Smooth muscle cell (in vitro differentiated cells): ENCODE measurements at regions not wholly inside any gene's neighbourhood (a gene's known extent, or its start where the extent isn't known, plus 50 kb on each side); places are given as distances from the start of the nearest gene placed in this dataset.

Experiments used
- DNase-seq: peaks from one replicate; lab custom pipeline; 2025; ENCODE audit not compliant: unreplicated experiment; lab: John Stamatoyannopoulos, UW
- H2AFZ ChIP-seq: fragments of 200-600 bp; sonication (generic); 2 replicates; pipeline ENCODE4 v1.6.0; 2016; ENCODE audit warnings: antibody characterized with exemption, low read depth, mild to moderate bottlenecking
- H3F3A ChIP-seq: fragments of 200-600 bp; sonication (generic); 2 replicates; pipeline ENCODE4 v1.6.0; 2017; ENCODE audit warnings: antibody characterized with exemption, low read depth
- H3K27ac ChIP-seq: fragments of 200-600 bp; sonication (generic); 2 replicates; pipeline ENCODE4 v1.5.1; 2016; ENCODE audit warnings: low read depth, mild to moderate bottlenecking
- H3K27me3 ChIP-seq: fragments of 200-600 bp; sonication (generic); 2 replicates; pipeline ENCODE4 v1.6.1; 2016; ENCODE audit warnings: low read depth, mild to moderate bottlenecking
- H3K36me3 ChIP-seq: fragments of 200-600 bp; sonication (generic); 2 replicates; pipeline ENCODE4 v1.5.1; 2016; ENCODE audit warnings: low read depth
- H3K4me1 ChIP-seq: fragments of 200-600 bp; sonication (generic); 2 replicates; pipeline ENCODE4 v1.5.1; 2016; ENCODE audit warnings: low read depth
- H3K4me2 ChIP-seq: fragments of 200-600 bp; sonication (generic); 2 replicates; pipeline ENCODE4 v1.6.0; 2016; ENCODE audit warnings: mild to moderate bottlenecking
- H3K4me3 ChIP-seq: fragments of 200-600 bp; sonication (generic); 2 replicates; pipeline ENCODE4 v1.5.1; 2016; ENCODE audit warnings: mild to moderate bottlenecking
- H3K79me2 ChIP-seq: fragments of 200-600 bp; sonication (generic); 2 replicates; pipeline ENCODE4 v1.6.0; 2016; ENCODE audit warnings: low read depth, mild to moderate bottlenecking
- H3K9ac ChIP-seq: fragments of 200-600 bp; sonication (generic); 2 replicates; pipeline ENCODE4 v1.6.0; 2016; ENCODE audit warnings: low read depth
- H3K9me3 ChIP-seq: fragments of 200-600 bp; sonication (generic); replicated peaks from 2 replicates; pipeline ENCODE4 v1.5.1; 2016; ENCODE audit warnings: low read depth
- H4K20me1 ChIP-seq: fragments of 200-600 bp; sonication (generic); 2 replicates; pipeline ENCODE4 v1.6.0; 2016; ENCODE audit warnings: low read depth
- CTCF ChIP-seq: fragments of 200-600 bp; sonication (generic); IDR thresholded peaks from 2 replicates; pipeline ENCODE4 v1.5.1; 2017; ENCODE audit warnings: borderline replicate concordance, mild to moderate bottlenecking, antibody characterized with exemption; ENCODE audit not compliant: insufficient read depth, poor library complexity, severe bottlenecking
- WGBS: methylation state at CpG from one replicate; pipeline ENCODE4 v1.1.7; 2016; ENCODE audit warnings: low lambda C conversion rate; 5-methylcytosine and 5-hydroxymethylcytosine counted together

DNA sequence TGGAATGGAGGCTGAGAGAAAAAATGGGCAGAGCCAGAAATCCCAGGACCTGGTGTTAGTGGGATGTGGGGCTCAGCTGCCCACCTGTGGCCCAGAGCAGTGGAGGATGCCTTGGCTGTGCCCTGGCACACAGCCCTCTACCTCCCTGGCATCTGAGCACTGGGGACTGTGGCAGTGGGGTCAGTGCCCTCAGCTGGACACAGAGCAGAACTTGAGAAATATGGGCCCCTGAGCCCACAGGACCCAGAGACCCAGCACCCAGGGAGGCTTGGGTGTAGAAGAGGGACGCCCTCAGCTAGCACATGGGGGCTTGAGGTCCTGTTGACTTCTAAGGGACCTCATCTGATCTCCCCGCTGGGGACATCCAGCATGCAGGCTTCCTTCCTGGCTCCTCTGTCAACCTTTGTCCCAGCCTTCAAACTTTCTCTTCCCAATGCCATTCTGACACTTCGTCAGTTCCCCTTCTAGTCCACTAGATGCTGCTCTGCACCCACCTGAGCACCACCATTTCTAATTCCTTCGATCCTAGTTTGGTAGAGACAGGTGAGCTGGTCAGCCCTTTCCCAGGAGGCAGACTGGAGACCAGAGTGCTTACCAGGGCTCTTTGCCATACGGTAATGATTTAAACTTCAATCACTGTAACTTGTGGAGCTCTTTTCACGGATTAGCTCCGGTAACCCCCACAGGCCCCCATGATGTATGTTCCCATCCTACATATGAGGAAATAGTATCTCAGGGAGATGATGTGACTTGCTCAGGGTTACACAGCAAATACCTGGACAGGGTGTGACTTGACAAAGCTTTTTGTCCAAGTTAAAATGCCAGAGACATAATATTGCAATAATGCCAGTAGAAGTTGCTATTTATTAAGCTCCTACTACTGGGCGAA is 143.7 kb downstream of the ASCL4 start:
- H3K27ac ChIP-seq: no peak overlapping the region
- H4K20me1 ChIP-seq: no peaks in the 10 kb centered on the region
- 34% methylated on average over 8 of the region's 8 CpGs for WGBS
- no peak for DNase-seq
- TF ChIP-seq CTCF: peak; percentile 58
- no peaks in the 10 kb centered on the region for H3K9me3 ChIP-seq
- no peak overlapping the region for H3K4me2 ChIP-seq
- no peak overlapping the region for H3K9ac ChIP-seq
- H3K4me3 ChIP-seq: no peak overlapping the region
- peaks cover 70% of the 10 kb centered on the region for H3K27me3 ChIP-seq
- H2AFZ ChIP-seq: no peak overlapping the region
- H3K79me2 ChIP-seq: no peaks in the 10 kb centered on the region
- H3K4me1 ChIP-seq: no peaks in the 10 kb centered on the region
- H3K36me3 ChIP-seq: no peaks in the 10 kb centered on the region
- H3F3A ChIP-seq: no peaks in the 10 kb centered on the region

GRCh38 chr12:107921062-107921461 is 146.6 kb downstream of the ASCL4 start:
- WGBS: 56% methylated on average over 4 of the region's 4 CpGs
- no peak for DNase-seq
- no peak overlapping the region for H3K27ac ChIP-seq
- no peak for TF ChIP-seq CTCF
- no peak overlapping the region for H3K4me2 ChIP-seq
- no peak overlapping the region for H3K4me3 ChIP-seq
- H3K9ac ChIP-seq: no peak overlapping the region
- H4K20me1 ChIP-seq: no peaks in the 10 kb centered on the region
- no peaks in the 10 kb centered on the region for H3K36me3 ChIP-seq
- H3K4me1 ChIP-seq: no peaks in the 10 kb centered on the region
- H3K27me3 ChIP-seq: peaks cover 70% of the 10 kb centered on the region
- no peaks in the 10 kb centered on the region for H3F3A ChIP-seq
- no peak overlapping the region for H2AFZ ChIP-seq
- H3K79me2 ChIP-seq: no peaks in the 10 kb centered on the region
- no peaks in the 10 kb centered on the region for H3K9me3 ChIP-seq

GRCh38 chr12:107925125-107925524 is 150.6 kb downstream of the ASCL4 start:
- no peaks in the 10 kb centered on the region for H3K79me2 ChIP-seq
- no peaks in the 10 kb centered on the region for H3K36me3 ChIP-seq
- 81% methylated on average over 3 of the region's 3 CpGs for WGBS
- H3K4me3 ChIP-seq: no peak overlapping the region
- DNase-seq: no peak
- H3K27ac ChIP-seq: no peak overlapping the region
- H3K4me1 ChIP-seq: no peaks in the 10 kb centered on the region
- H3K27me3 ChIP-seq: peaks cover 56% of the 10 kb centered on the region
- no peaks in the 10 kb centered on the region for H3F3A ChIP-seq
- no peaks in the 10 kb centered on the region for H4K20me1 ChIP-seq
- TF ChIP-seq CTCF: no peak
- H2AFZ ChIP-seq: no peak overlapping the region
- no peak overlapping the region for H3K9ac ChIP-seq
- H3K4me2 ChIP-seq: no peak overlapping the region
- H3K9me3 ChIP-seq: no peaks in the 10 kb centered on the region

DNA sequence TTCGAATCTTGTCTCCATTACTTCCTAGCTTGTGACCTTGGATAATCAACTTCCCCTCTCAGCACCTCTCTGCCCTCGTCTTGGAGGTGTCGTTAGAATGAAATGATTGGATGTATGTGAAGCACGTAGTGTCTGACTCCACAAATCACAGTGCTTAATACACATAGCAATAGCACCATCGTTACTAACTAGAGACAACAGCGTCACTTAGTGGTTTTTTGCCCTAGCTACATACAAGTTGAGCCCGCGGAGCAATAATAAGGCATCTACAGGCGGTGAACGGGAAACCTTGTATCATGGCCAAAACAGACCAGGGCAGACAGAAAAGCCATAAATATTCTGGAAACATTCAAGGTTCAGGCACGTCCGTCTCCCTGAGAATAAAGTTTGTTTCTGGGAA is 154.9 kb downstream of the ASCL4 start:
- H2AFZ ChIP-seq: no peak overlapping the region

More for the DNA sequence above, 154.9 kb downstream of the ASCL4 start:
- Histone ChIP-seq H4K20me1 (no peaks in the 10 kb centered on the region), H3K9ac (no peak overlapping the region), H3K27ac (no peak overlapping the region), H3K4me1 (no peaks in the 10 kb centered on the region), H3K4me3 (no peak overlapping the region), H3K9me3 (no peaks in the 10 kb centered on the region), H3K4me2 (no peak overlapping the region), H3F3A (no peaks in the 10 kb centered on the region), H3K79me2 (no peaks in the 10 kb centered on the region), H3K36me3 (no peaks in the 10 kb centered on the region), H3K27me3 (peaks cover 67% of the 10 kb centered on the region)
- WGBS: 33% methylated on average over 12 of the region's 12 CpGs
- peak; percentile 39 for TF ChIP-seq CTCF
- no peak for DNase-seq
